Astrocyte (in vitro differentiated cells and primary cell): ENCODE measurements at regions not wholly inside any gene's neighbourhood (a gene's known extent, or its start where the extent isn't known, plus 50 kb on each side); places are given as distances from the start of the nearest gene placed in this dataset.

Experiments
- DNase-seq: peaks from one replicate; pipeline ENCODE4 v3.0.0-alpha.2; 2010; ENCODE audit warnings: low read depth
- FAIRE-seq: peaks from 2 replicates; lab custom pipeline; 2011; peaks lifted over from hg19 to GRCh38; lab: Jason Lieb, UNC
- H2AFZ ChIP-seq: 2 replicates; pipeline ENCODE4 v1.6.0; 2012; ENCODE audit warnings: low read depth, low read length, inconsistent platforms
- H3K27ac ChIP-seq: 2 replicates; pipeline ENCODE4 v1.5.1; 2011; ENCODE audit warnings: low read depth, low read length, inconsistent platforms
- H3K27me3 ChIP-seq: 2 replicates; pipeline ENCODE4 v1.6.0; 2011; ENCODE audit warnings: low read length, inconsistent platforms; ENCODE audit not compliant: insufficient read depth
- H3K36me3 ChIP-seq: 2 replicates; pipeline ENCODE4 v1.5.1; 2011; ENCODE audit warnings: low read length, inconsistent platforms; ENCODE audit not compliant: insufficient read depth
- H3K4me1 ChIP-seq: 2 replicates; pipeline ENCODE4 v1.5.1; 2011; ENCODE audit warnings: low read length, inconsistent platforms; ENCODE audit not compliant: insufficient read depth
- H3K4me2 ChIP-seq: 2 replicates; pipeline ENCODE4 v1.6.0; 2012; ENCODE audit warnings: low read length, inconsistent platforms
- H3K4me3 ChIP-seq: 2 replicates; pipeline ENCODE4 v1.5.1; 2011; ENCODE audit warnings: low read depth, mild to moderate bottlenecking, low read length, inconsistent platforms; ENCODE audit not compliant: insufficient read depth
- H3K79me2 ChIP-seq: 2 replicates; pipeline ENCODE4 v1.6.0; 2012; ENCODE audit warnings: mild to moderate bottlenecking, low read length, inconsistent platforms; ENCODE audit not compliant: insufficient read depth
- H3K9ac ChIP-seq: 2 replicates; pipeline ENCODE4 v1.6.0; 2012; ENCODE audit warnings: mild to moderate bottlenecking, low read length, inconsistent platforms
- H3K9me3 ChIP-seq: 2 replicates; pipeline ENCODE4 v1.5.1; 2012; ENCODE audit warnings: low read depth, mild to moderate bottlenecking, low read length, inconsistent platforms; ENCODE audit not compliant: insufficient read depth
- H4K20me1 ChIP-seq: 2 replicates; pipeline ENCODE4 v1.6.0; 2012; ENCODE audit warnings: low read length, inconsistent platforms; ENCODE audit not compliant: insufficient read depth
- H3K27ac Mint-ChIP-seq: one replicate; pipeline ENCODE4 v1.8.0; 2021; ENCODE audit warnings: mild to moderate bottlenecking, mixed read lengths; ENCODE audit not compliant: unreplicated experiment
- H3K27me3 Mint-ChIP-seq: one replicate; pipeline ENCODE4 v1.8.0; 2021; ENCODE audit warnings: low read depth, mixed read lengths; ENCODE audit not compliant: unreplicated experiment
- H3K36me3 Mint-ChIP-seq: one replicate; pipeline ENCODE4 v1.8.0; 2021; ENCODE audit warnings: low read depth, mixed read lengths; ENCODE audit not compliant: unreplicated experiment
- H3K4me1 Mint-ChIP-seq: one replicate; pipeline ENCODE4 v1.8.0; 2021; ENCODE audit warnings: low read depth, mixed read lengths; ENCODE audit not compliant: unreplicated experiment
- H3K4me3 Mint-ChIP-seq: one replicate; pipeline ENCODE4 v1.8.0; 2021; ENCODE audit warnings: mild to moderate bottlenecking, moderate library complexity, mixed read lengths; ENCODE audit not compliant: unreplicated experiment
- H3K9me3 Mint-ChIP-seq: one replicate; pipeline ENCODE4 v1.8.0; 2021; ENCODE audit warnings: mild to moderate bottlenecking, mixed read lengths; ENCODE audit not compliant: unreplicated experiment
- EZH2 ChIP-seq: IDR thresholded peaks from 2 replicates; pipeline ENCODE4 v1.6.1; 2012; ENCODE audit warnings: mild to moderate bottlenecking, low read length, inconsistent platforms; ENCODE audit not compliant: insufficient read depth
- TF ChIP-seq, protein P1 (sequence below): IDR thresholded peaks from 2 replicates; pipeline ENCODE4 v1.5.1; 2011; ENCODE audit warnings: low read depth, mild to moderate bottlenecking, inconsistent platforms, low read length, moderate library complexity; ENCODE audit not compliant: insufficient read depth

DNA sequence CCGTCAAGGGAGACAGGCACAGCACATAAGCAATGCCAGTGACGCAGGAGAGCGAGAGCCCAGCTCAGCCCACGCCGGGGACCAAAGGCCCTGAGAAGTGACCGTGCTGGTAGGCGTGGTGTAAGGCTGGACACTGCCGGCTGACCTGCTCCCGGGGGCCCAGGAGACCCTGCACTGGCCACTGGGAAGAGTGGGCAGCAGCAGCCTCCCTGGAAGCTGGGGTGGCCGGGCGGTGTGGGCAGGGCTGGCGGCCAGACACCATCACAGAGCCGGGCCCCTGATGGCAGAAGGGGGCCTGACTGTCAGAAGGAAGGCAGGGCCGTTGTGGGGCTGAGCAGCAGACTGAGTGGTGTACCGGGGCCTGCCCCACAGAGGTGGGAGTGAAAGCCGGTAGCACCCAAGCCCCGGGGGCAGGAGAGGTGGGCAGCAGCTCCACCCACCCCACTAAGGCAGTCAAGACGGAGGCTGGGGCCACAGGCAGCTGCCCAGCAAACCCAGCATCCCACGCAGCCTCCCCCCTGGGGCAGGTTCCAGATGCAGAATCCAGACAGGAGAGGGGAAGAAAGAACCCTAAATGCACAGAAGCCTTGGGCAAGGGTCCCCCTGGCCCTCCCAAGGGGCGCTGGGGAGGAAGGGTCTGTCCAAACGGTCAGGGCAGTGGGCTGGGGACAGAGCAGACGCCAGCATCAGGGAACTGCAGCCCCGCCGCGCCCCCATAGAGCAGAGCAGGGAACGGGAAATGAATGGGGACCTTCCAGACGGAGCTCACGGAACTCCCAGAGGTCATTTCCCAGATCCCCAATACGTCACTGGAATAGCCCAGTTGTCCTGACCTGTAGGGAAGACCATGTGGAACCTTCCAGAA is 205.2 kb downstream of the BRD1 start:
- no peaks in the 10 kb centered on the region for H3K27me3 ChIP-seq
- no peak overlapping the region for H2AFZ ChIP-seq
- no peak for DNase-seq
- H3K27me3 Mint-ChIP-seq, result peaks cover 52% of the 10 kb centered on the region
- H4K20me1 ChIP-seq, result no peaks in the 10 kb centered on the region
- no peaks in the 10 kb centered on the region for H3K4me1 Mint-ChIP-seq
- no peaks in the 10 kb centered on the region for H3K9me3 ChIP-seq
- H3K4me3 Mint-ChIP-seq, result no peak overlapping the region
- H3K27ac ChIP-seq, result no peak overlapping the region
- H3K36me3 Mint-ChIP-seq, result no peaks in the 10 kb centered on the region
- TF ChIP-seq, protein P1, sequence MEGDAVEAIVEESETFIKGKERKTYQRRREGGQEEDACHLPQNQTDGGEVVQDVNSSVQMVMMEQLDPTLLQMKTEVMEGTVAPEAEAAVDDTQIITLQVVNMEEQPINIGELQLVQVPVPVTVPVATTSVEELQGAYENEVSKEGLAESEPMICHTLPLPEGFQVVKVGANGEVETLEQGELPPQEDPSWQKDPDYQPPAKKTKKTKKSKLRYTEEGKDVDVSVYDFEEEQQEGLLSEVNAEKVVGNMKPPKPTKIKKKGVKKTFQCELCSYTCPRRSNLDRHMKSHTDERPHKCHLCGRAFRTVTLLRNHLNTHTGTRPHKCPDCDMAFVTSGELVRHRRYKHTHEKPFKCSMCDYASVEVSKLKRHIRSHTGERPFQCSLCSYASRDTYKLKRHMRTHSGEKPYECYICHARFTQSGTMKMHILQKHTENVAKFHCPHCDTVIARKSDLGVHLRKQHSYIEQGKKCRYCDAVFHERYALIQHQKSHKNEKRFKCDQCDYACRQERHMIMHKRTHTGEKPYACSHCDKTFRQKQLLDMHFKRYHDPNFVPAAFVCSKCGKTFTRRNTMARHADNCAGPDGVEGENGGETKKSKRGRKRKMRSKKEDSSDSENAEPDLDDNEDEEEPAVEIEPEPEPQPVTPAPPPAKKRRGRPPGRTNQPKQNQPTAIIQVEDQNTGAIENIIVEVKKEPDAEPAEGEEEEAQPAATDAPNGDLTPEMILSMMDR, result no peak
- TF ChIP-seq EZH2, result no peak
- FAIRE-seq, result no peak
- no peak overlapping the region for H3K4me3 ChIP-seq
- H3K27ac Mint-ChIP-seq, result no peak overlapping the region
- peaks cover 2% of the 10 kb centered on the region for H3K9me3 Mint-ChIP-seq
- no peaks in the 10 kb centered on the region for H3K36me3 ChIP-seq
- no peak overlapping the region for H3K4me2 ChIP-seq
- H3K79me2 ChIP-seq, result no peaks in the 10 kb centered on the region
- no peaks in the 10 kb centered on the region for H3K4me1 ChIP-seq
- H3K9ac ChIP-seq, result no peak overlapping the region

GRCh38 chr22:49621601-49622210 is 206.0 kb downstream of the BRD1 start:
- H3K79me2 ChIP-seq, result no peaks in the 10 kb centered on the region
- H3K27me3 ChIP-seq, result no peaks in the 10 kb centered on the region
- no peak overlapping the region for H3K27ac ChIP-seq
- DNase-seq (no peak), FAIRE-seq (no peak)
- H3K36me3 ChIP-seq, result no peaks in the 10 kb centered on the region
- H3K4me3 ChIP-seq, result no peak overlapping the region
- Mint-ChIP-seq H3K4me3 (no peak overlapping the region), H3K4me1 (no peaks in the 10 kb centered on the region), H3K27ac (no peak overlapping the region), H3K36me3 (no peaks in the 10 kb centered on the region), H3K27me3 (peaks cover 56% of the 10 kb centered on the region), H3K9me3 (peaks cover 2% of the 10 kb centered on the region)
- TF ChIP-seq, protein P1, result no peak
- TF ChIP-seq EZH2, result no peak
- no peak overlapping the region for H2AFZ ChIP-seq
- no peaks in the 10 kb centered on the region for H3K9me3 ChIP-seq
- no peak overlapping the region for H3K4me2 ChIP-seq
- H3K9ac ChIP-seq, result no peak overlapping the region
- no peaks in the 10 kb centered on the region for H3K4me1 ChIP-seq
- H4K20me1 ChIP-seq, result no peaks in the 10 kb centered on the region
